ENCODE measurements at regions not wholly inside any gene's neighbourhood (a gene's known extent, or its start where the extent isn't known, plus 50 kb on each side); places are given as distances from the start of the nearest gene placed in this dataset.
"Not testable (repeated sequence)": the region's sequence is repeated elsewhere in the genome, so short reads cannot be mapped to it uniquely, and the experiment has no call there.

DNA sequence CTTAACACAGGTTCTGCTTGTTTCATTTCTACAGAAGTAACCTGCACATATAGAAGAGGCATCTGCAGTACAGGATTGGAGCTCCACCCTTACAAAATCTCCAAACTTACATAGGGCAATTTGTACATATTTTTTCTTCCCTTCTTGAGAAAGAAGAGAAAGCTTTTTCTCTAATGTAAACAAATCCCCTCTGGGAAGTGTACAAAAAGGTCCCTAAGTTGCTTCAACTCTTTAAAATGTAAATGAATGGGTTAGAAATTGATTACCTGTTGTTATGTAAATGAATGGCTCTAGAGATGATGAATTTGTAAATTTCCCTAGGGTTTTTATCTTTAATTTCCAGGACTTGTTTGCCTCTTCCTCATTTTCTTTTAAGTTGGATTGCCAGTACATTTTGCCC is 1183.7 kb downstream of the MRPL39 start:
- no peak overlapping the region for H3K4me3 ChIP-seq (ENCODE audit: low read length)
- TF ChIP-seq, protein P1, sequence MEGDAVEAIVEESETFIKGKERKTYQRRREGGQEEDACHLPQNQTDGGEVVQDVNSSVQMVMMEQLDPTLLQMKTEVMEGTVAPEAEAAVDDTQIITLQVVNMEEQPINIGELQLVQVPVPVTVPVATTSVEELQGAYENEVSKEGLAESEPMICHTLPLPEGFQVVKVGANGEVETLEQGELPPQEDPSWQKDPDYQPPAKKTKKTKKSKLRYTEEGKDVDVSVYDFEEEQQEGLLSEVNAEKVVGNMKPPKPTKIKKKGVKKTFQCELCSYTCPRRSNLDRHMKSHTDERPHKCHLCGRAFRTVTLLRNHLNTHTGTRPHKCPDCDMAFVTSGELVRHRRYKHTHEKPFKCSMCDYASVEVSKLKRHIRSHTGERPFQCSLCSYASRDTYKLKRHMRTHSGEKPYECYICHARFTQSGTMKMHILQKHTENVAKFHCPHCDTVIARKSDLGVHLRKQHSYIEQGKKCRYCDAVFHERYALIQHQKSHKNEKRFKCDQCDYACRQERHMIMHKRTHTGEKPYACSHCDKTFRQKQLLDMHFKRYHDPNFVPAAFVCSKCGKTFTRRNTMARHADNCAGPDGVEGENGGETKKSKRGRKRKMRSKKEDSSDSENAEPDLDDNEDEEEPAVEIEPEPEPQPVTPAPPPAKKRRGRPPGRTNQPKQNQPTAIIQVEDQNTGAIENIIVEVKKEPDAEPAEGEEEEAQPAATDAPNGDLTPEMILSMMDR (conservative IDR thresholded peaks at IDR 0.05; ENCODE audit: low read depth, low read length): no peak

DNA sequence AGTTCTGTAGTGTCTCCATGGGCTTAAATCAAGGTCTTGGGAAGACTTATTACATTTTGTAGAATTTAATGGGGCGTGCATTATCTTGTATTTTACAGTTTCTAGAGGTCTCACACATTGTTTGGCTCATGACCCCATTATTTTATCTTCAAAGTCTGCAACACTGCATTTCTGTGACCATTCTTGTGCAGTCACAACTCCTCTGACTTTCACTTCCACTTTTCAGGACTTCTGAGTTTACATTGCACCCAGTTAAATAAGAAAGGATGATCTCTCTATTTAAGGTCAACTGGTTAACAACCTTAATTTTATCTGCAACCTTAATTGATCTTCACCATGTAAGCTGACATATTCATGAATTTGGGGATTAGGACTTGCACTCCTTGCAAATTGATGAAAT is 1186.6 kb downstream of the MRPL39 start:
- no peak overlapping the region for H3K4me3 ChIP-seq (ENCODE audit: low read length)
- DNase-seq (ENCODE audit: low read depth): no peak
- TF ChIP-seq, protein P1 (conservative IDR thresholded peaks at IDR 0.05; ENCODE audit: low read depth, low read length): no peak

More for the DNA sequence above, 1183.7 kb downstream of the MRPL39 start:
- no peak for DNase-seq (ENCODE audit: low read depth)

DNA sequence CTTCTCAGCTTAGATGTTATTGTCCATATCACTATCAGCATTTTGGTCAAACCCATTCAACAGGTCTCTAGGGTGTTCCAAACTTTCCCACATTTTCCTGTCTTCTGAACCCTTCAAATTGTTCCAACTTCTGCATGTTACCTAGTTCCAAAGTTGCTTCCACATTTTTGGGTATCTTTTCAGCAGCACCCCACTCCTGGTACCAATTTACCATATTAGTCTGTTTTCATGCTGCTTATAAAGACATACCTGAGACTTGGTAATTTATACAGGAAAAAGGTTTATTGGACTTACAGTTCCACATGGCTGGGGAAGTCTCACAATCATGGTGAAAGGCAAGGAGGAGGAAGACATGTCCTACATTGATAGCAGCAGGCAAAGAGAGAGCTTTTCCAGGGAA is 1187.6 kb downstream of the MRPL39 start:
- not testable (repeated sequence) for DNase-seq (ENCODE audit: low read depth)

DNA sequence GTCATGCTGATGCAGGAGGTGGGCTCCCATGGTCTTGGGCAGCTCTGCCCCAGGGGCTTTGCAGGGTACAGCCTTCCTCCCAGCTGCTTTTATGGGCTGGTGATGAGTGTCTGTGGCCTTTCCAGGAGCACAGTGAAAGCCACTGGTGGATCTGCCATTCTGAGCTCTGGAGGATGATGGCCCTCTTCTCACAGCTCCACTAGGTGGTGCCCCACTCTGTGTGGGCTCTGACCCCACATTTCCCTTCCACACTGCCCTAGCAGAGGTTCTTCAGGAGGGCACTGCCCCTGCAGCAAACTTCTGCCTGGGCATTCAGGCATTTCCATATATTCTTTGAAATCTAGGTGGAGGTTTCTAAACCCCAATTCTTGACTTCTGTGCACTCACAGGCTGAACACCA is 1188.6 kb downstream of the MRPL39 start:
- DNase-seq (ENCODE audit: low read depth): no peak
- no peak overlapping the region for H3K4me3 ChIP-seq (ENCODE audit: low read length)
- TF ChIP-seq, protein P1 (conservative IDR thresholded peaks at IDR 0.05; ENCODE audit: low read depth, low read length): no peak

More for the DNA sequence above, 1187.6 kb downstream of the MRPL39 start:
- H3K4me3 ChIP-seq (ENCODE audit: low read length): not testable (repeated sequence)

DNA sequence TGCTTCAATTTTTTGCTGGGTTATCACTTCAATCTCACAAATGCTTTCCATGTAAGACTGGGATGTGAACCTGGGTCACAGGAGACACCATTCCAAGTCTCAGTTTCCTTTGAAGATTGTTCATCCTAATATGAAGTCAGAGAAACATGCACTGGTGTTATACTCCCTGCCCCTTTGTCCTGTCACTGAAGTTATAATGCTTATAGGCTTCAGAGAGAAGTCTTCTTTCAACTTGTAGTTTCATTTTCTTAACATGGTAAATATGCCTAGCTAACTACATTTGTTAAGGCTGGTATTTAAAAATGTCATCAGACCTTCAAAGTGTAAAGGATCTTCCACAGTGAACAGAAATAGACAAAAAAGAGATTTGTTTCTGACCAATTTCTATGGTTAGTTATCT is 1195.9 kb downstream of the MRPL39 start:
- TF ChIP-seq, protein P1 (conservative IDR thresholded peaks at IDR 0.05; ENCODE audit: low read depth, low read length): no peak
- DNase-seq (ENCODE audit: low read depth): no peak
- H3K4me3 ChIP-seq (ENCODE audit: low read length): no peak overlapping the region

DNA sequence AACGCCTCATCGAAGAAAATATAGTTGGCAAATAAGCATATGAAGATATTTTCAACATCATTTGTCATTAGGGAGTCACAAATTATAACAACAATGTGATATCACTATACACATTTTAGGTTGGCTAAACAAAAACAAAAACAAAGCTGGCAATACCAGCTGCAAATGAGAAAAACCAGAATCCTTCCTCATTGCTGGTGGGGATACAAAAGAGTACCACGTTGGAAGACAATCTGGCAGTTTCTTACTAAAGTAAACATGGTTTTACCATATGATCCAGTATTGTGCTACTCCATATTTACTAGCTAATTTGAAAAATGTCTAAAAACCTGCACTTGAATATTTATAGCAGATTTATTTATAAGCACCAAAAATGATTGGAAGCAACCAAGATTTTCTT is 1204.1 kb downstream of the MRPL39 start:
- H3K4me3 ChIP-seq (ENCODE audit: low read length): no peak overlapping the region
- TF ChIP-seq, protein P1 (conservative IDR thresholded peaks at IDR 0.05; ENCODE audit: low read depth, low read length): no peak
- DNase-seq (ENCODE audit: low read depth): no peak

DNA sequence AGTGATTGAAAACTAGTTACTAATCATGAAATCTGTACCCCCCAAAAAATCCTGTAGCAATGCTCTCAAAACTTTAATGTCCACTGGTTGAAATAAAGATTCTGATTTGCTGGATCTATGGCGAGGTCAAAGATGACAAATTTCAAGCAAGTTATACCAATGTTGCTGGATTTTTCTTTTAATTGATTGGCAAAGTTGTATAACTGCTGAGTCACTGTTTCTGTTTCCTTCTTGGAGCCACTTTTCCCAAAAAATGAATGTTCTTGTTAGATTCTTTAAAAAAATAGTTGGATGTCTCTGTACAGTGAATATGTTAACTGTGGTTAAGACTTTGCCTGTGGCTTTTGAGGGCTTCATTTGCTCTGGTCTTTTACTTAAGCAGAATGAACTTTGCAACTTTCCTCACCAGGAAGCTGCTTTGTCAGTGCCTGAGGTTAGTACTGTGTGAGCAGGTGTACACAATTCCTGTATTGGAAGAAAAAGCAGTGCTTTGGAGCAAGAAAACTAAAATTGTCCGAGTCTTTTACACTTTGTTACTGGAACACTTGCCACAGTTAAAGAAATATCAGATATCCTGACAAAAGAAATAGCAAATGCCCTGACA is 1211.9 kb downstream of the MRPL39 start:
- TF ChIP-seq, protein P1 (conservative IDR thresholded peaks at IDR 0.05; ENCODE audit: low read depth, low read length): no peak

More for the DNA sequence above, 1211.9 kb downstream of the MRPL39 start:
- no peak for DNase-seq (ENCODE audit: low read depth)
- no peak overlapping the region for H3K4me3 ChIP-seq (ENCODE audit: low read length)

All from retinal pigment epithelial cell (primary cell).